ENCODE measurements at regions not wholly inside any gene's neighbourhood (a gene's known extent, or its start where the extent isn't known, plus 50 kb on each side); places are given as distances from the start of the nearest gene placed in this dataset.

DNA sequence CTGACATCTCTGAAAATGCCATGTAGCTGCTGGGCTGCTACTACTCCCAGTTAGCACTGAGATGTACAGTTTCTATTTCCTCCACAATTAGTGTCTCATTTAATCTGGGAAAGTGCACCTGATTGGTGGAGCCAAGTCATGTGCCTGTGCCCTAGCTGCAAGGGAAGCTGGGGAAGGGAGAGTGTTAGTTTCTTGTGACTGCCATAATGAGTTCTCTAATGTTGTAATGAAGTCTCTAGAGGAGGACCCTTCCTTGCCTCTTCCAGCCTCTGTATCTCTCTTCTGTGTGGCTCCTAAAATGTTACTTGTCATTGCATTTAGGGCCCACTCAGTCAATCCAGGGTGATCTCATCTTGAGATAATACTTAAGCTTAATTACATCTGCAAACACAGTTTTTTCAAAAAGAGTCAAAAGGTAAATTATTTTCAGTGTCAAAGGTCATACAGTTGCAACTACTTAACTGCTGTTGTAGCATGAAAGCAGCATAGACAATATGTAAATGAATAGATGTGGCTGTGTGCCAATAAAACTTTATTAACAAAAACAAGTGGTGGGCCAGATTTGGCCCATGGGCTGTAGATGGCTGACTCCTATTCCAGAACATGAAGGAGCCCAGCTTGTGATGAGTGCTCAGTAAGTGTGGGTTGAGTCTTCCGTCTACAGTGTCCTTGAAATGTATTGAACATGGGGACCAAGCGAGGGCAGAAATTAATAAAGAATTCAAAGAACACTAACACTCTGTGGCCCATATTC lies 137.2 kb upstream of the MAP1LC3B2 start:
- Histone ChIP-seq H3K4me2 (ENCODE audit: low read length) (no peak overlapping the region), H3K79me2 (ENCODE audit: low read length) (no peaks in the 10 kb centered on the region)

DNA sequence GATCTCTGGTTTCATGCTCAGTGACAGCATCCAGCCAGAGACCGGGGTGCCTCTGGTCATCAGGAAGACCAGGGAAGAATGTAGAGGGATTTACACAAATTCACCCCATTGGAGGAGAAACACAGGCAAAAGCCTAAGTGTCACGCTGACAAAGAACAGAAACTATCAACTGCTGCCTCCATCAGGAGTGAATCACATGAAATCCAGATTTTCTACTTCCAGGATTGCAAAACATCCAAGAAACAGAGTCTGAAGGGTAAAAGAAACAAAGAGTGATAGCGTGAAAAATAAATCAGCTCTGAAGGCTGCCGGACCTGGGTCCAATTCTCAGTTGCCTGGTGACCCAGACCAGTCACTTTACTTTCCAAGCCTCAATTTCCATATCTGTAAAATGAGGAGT lies 136.1 kb upstream of the MAP1LC3B2 start:
- Histone ChIP-seq H3K9ac (ENCODE audit: low read length) (no peak overlapping the region), H3K4me3 (ENCODE audit: low read length) (no peak overlapping the region), H3K79me2 (ENCODE audit: low read length) (no peaks in the 10 kb centered on the region), H4K20me1 (ENCODE audit: insufficient read depth, low read length) (no peaks in the 10 kb centered on the region), H2AFZ (ENCODE audit: low read depth, low read length) (no peak overlapping the region), H3K4me2 (ENCODE audit: low read length) (no peak overlapping the region), H3K9me3 (ENCODE audit: insufficient read depth, low read length) (no peaks in the 10 kb centered on the region), H3K4me1 (ENCODE audit: low read length) (no peaks in the 10 kb centered on the region), H3K36me3 (replicated peaks; ENCODE audit: low read depth, low read length) (no peaks in the 10 kb centered on the region), H3K27me3 (ENCODE audit: low read depth, low read length) (peaks cover 21% of the 10 kb centered on the region; the same call in 1 of the 2 replicates), H3K27ac (ENCODE audit: low read length) (no peak overlapping the region)
- TF ChIP-seq, protein P1, sequence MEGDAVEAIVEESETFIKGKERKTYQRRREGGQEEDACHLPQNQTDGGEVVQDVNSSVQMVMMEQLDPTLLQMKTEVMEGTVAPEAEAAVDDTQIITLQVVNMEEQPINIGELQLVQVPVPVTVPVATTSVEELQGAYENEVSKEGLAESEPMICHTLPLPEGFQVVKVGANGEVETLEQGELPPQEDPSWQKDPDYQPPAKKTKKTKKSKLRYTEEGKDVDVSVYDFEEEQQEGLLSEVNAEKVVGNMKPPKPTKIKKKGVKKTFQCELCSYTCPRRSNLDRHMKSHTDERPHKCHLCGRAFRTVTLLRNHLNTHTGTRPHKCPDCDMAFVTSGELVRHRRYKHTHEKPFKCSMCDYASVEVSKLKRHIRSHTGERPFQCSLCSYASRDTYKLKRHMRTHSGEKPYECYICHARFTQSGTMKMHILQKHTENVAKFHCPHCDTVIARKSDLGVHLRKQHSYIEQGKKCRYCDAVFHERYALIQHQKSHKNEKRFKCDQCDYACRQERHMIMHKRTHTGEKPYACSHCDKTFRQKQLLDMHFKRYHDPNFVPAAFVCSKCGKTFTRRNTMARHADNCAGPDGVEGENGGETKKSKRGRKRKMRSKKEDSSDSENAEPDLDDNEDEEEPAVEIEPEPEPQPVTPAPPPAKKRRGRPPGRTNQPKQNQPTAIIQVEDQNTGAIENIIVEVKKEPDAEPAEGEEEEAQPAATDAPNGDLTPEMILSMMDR (IDR thresholded peaks at IDR 0.05; ENCODE audit: low read depth, low read length) = no peak
- no peak for TF ChIP-seq EZH2phosphoT487 (IDR thresholded peaks at IDR 0.05; ENCODE audit: low read depth)

More for the DNA sequence above, 137.2 kb upstream of the MAP1LC3B2 start:
- H3K4me1 ChIP-seq (ENCODE audit: low read length) = no peaks in the 10 kb centered on the region
- TF ChIP-seq EZH2phosphoT487 (IDR thresholded peaks at IDR 0.05; ENCODE audit: low read depth) = no peak
- TF ChIP-seq, protein P1 (IDR thresholded peaks at IDR 0.05; ENCODE audit: low read depth, low read length) = no peak
- H3K27ac ChIP-seq (ENCODE audit: low read length) = no peak overlapping the region
- H3K9ac ChIP-seq (ENCODE audit: low read length) = no peak overlapping the region
- no peaks in the 10 kb centered on the region for H3K9me3 ChIP-seq (ENCODE audit: insufficient read depth, low read length)
- H2AFZ ChIP-seq (ENCODE audit: low read depth, low read length) = no peak overlapping the region
- no peak overlapping the region for H3K4me3 ChIP-seq (ENCODE audit: low read length)
- no peaks in the 10 kb centered on the region for H4K20me1 ChIP-seq (ENCODE audit: insufficient read depth, low read length)
- H3K27me3 ChIP-seq (ENCODE audit: low read depth, low read length) = peaks cover 21% of the 10 kb centered on the region; the same call in 1 of the 2 replicates
- no peaks in the 10 kb centered on the region for H3K36me3 ChIP-seq (replicated peaks; ENCODE audit: low read depth, low read length)

DNA sequence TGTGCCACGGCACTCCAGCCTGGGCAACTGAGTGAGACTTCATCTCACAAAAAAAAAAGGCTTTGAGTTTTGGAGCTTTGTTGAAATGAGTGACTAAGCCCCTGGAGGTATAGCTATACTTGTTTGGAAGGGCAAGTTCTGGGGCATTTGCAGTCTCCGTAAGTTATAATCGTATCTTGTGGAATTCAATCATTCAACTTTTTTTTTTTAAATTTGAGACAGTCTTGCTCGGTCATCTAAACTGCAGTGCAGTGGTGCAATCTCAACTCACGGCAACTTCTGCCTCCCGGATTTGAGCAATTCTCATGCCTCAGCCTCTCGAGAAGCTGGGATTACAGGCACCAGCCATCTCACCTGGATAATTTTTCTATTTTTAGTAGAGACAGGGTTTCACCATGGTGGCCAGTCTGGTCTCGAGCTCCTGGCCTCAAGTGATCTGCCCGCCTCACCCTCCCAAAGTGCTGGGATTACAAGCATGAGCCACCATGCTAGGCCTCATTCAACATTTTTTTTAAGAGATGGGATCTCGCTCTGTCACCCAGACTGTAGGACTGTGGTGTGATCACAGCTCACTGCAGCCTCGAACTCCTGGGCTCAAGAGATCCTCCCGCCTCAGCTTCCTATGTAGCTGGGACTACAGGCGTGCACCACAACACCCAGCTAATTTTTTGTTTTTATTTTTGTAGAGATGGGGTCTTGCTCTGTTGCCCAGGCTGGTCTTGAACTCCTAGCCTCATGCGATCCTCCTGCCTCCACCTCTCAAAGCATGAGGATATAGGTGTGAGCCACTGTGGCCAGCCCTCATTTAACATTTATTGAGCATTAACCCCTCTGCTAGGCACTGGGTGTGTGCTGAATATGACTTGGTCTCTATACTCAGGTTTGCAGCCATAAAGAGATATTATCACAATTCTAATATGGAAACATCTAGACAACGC lies 133.7 kb upstream of the MAP1LC3B2 start:
- Histone ChIP-seq H3K36me3 (replicated peaks; ENCODE audit: low read depth, low read length) (no peaks in the 10 kb centered on the region), H3K27me3 (ENCODE audit: low read depth, low read length) (peaks cover 17% of the 10 kb centered on the region; the same call in 1 of the 2 replicates), H3K4me3 (ENCODE audit: low read length) (no peak overlapping the region), H3K79me2 (ENCODE audit: low read length) (no peaks in the 10 kb centered on the region), H3K9ac (ENCODE audit: low read length) (no peak overlapping the region), H3K4me1 (ENCODE audit: low read length) (no peaks in the 10 kb centered on the region), H2AFZ (ENCODE audit: low read depth, low read length) (no peak overlapping the region), H3K27ac (ENCODE audit: low read length) (no peak overlapping the region), H3K9me3 (ENCODE audit: insufficient read depth, low read length) (no peaks in the 10 kb centered on the region), H4K20me1 (ENCODE audit: insufficient read depth, low read length) (no peaks in the 10 kb centered on the region), H3K4me2 (ENCODE audit: low read length) (no peak overlapping the region)
- TF ChIP-seq, protein P1 (IDR thresholded peaks at IDR 0.05; ENCODE audit: low read depth, low read length) = no peak
- no peak for TF ChIP-seq EZH2phosphoT487 (IDR thresholded peaks at IDR 0.05; ENCODE audit: low read depth)

All from OCI-LY3 (cell line).